Muscle of leg (tissue), 3 donors: ENCODE measurements at regions not wholly inside any gene's neighbourhood (a gene's known extent, or its start where the extent isn't known, plus 50 kb on each side); places are given as distances from the start of the nearest gene placed in this dataset.

Experiments
- DNase-seq: peaks from one replicate; pipeline ENCODE4 v3.0.0; 2013
- H3K27ac ChIP-seq: one replicate; pipeline ENCODE4 v1.5.1; 2013; ENCODE audit warnings: mild to moderate bottlenecking, low read length, control low read depth
- H3K27me3 ChIP-seq: one replicate; pipeline ENCODE4 v1.6.1; 2013; ENCODE audit warnings: low read length; ENCODE audit not compliant: control insufficient read depth, insufficient read depth
- H3K36me3 ChIP-seq: one replicate; pipeline ENCODE4 v1.6.1; 2013; ENCODE audit warnings: low read length; ENCODE audit not compliant: control insufficient read depth, insufficient read depth
- H3K4me1 ChIP-seq: one replicate; pipeline ENCODE4 v1.6.1; 2013; ENCODE audit warnings: low read length; ENCODE audit not compliant: control insufficient read depth, insufficient read depth
- H3K4me3 ChIP-seq: one replicate; pipeline ENCODE4 v1.5.1; 2013; ENCODE audit warnings: low read length, control low read depth
- H3K9me3 ChIP-seq: replicated peaks from 2 replicates; pipeline ENCODE4 v1.6.1; 2013; ENCODE audit warnings: low read depth, low read length; ENCODE audit not compliant: control insufficient read depth
- WGBS: methylation state at CpG from one replicate; pipeline ENCODE4 v1.1.5; 2013; ENCODE audit warnings: missing lambda C conversion rate; ENCODE audit not compliant: insufficient coverage; 5-methylcytosine and 5-hydroxymethylcytosine counted together

DNA sequence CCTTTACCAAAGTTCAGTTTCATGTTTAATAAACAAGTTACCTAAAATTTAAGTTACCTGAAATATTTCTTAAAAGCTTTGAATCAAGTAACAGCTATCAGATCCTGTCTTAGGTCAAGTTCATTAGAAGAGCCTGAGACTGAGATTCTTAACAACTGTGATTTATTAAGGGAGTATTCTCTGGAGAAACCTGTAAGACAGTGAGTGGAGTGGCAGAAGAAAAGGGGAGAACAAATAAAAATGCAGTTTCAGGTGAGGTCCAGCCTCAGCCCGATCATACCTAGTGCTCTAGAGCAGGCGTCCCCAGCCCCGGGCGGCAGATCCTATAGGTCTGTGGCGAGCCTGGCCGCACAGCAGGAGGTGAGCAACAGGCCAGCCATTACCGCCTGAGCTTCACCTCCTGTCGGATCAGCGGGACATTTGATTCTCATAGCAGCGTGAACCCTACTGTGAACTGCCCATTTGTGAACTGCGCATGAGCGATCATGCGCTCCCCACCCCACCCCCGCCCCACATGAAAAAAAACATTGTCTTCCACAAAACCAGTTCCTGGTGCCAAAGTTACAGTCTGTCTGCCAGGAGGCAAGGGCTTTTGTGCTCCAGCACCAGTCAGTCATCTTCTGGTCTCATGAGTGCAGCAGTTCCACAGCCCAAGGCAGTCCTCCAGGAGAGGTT is 59.2 kb upstream of the ADGRB3 start:
- 12% methylated on average over 14 of the region's 14 CpGs for WGBS
- no peaks in the 10 kb centered on the region for H3K27me3 ChIP-seq
- H3K36me3 ChIP-seq, result no peaks in the 10 kb centered on the region
- H3K4me3 ChIP-seq, result no peak overlapping the region
- DNase-seq, result peak; percentile 21
- H3K27ac ChIP-seq, result no peak overlapping the region
- peaks cover 2% of the 10 kb centered on the region for H3K9me3 ChIP-seq
- no peaks in the 10 kb centered on the region for H3K4me1 ChIP-seq

DNA sequence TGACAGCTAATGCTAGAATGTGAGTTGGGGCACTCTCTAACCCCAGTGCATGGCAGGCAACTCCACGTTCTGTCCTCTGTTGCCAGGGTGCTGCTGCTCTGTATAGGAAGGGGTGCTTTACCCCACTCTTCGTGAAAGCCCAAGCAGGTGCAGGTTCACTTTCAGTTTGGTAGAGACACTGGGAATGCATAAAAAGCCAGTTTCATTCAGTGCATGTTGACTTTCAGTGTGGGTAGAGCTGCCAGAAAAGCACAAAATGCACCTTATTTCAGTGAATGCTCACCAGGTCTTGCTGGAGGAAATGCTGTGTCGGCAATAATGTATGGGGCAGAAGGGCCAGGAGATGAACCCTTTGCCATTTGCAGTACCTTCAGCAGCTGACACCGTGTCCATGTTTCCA is 62.1 kb upstream of the ADGRB3 start:
- Histone ChIP-seq H3K4me3 (no peak overlapping the region), H3K27me3 (no peaks in the 10 kb centered on the region), H3K4me1 (no peaks in the 10 kb centered on the region), H3K9me3 (peaks cover 2% of the 10 kb centered on the region), H3K36me3 (no peaks in the 10 kb centered on the region), H3K27ac (no peak overlapping the region)
- no peak for DNase-seq
- 79% methylated on average over 4 of the region's 4 CpGs for WGBS

GRCh38 chr6:68572525-68572924 is 62.6 kb upstream of the ADGRB3 start:
- Histone ChIP-seq H3K4me3 (no peak overlapping the region), H3K36me3 (no peaks in the 10 kb centered on the region), H3K4me1 (no peaks in the 10 kb centered on the region), H3K27me3 (no peaks in the 10 kb centered on the region), H3K27ac (no peak overlapping the region), H3K9me3 (peaks cover 2% of the 10 kb centered on the region)
- no CpG with 5 or more reads among the region's 2 CpGs for WGBS
- no peak for DNase-seq

DNA sequence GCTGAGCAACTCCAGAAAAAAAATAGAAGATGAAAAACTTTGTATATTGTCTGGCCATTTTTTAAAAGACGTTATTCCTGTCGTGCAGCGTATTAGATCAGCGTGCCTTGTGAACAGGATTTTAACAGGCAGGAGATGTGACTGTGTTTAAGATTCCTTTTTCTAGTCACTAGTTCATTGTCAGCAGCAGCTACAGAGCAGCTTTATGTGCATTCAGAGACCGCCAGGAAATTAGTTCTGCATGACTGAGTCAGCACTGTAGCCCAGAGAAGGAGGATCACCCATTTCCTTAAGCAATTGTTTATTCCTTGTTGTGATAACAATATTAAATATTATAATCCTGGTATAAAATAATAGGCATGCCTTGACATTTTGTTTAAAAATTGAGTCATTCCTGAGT is 75.4 kb upstream of the ADGRB3 start:
- no peak overlapping the region for H3K27ac ChIP-seq
- H3K36me3 ChIP-seq, result no peaks in the 10 kb centered on the region
- no peaks in the 10 kb centered on the region for H3K4me1 ChIP-seq
- peak; percentile 25 for DNase-seq
- no peak overlapping the region for H3K4me3 ChIP-seq
- 31% methylated on average over 4 of the region's 5 CpGs for WGBS
- no peaks in the 10 kb centered on the region for H3K9me3 ChIP-seq
- H3K27me3 ChIP-seq, result no peaks in the 10 kb centered on the region

GRCh38 chr6:68559070-68559469 is 76.0 kb upstream of the ADGRB3 start:
- no peaks in the 10 kb centered on the region for H3K9me3 ChIP-seq
- no peak overlapping the region for H3K27ac ChIP-seq
- WGBS, result no CpG with 5 or more reads among the region's 1 CpG
- no peaks in the 10 kb centered on the region for H3K27me3 ChIP-seq
- peak; percentile 2 for DNase-seq
- H3K36me3 ChIP-seq, result no peaks in the 10 kb centered on the region
- no peaks in the 10 kb centered on the region for H3K4me1 ChIP-seq
- H3K4me3 ChIP-seq, result no peak overlapping the region

- WGBS, result 43% methylated on average over 1 of the region's 1 CpG
- DNase-seq, result no peak
- Histone ChIP-seq H3K36me3 (no peaks in the 10 kb centered on the region), H3K4me3 (no peak overlapping the region), H3K27ac (no peak overlapping the region), H3K4me1 (no peaks in the 10 kb centered on the region), H3K27me3 (no peaks in the 10 kb centered on the region), H3K9me3 (no peaks in the 10 kb centered on the region)
These were observed 88.5 kb upstream of the ADGRB3 start for GRCh38 chr6:68546620-68547019.

GRCh38 chr6:68544450-68544849 is 90.6 kb upstream of the ADGRB3 start:
- no peak for DNase-seq
- no peaks in the 10 kb centered on the region for H3K27me3 ChIP-seq
- no peak overlapping the region for H3K27ac ChIP-seq
- H3K4me1 ChIP-seq, result no peaks in the 10 kb centered on the region
- H3K9me3 ChIP-seq, result no peaks in the 10 kb centered on the region
- WGBS, result 60% methylated on average over 2 of the region's 3 CpGs
- no peaks in the 10 kb centered on the region for H3K36me3 ChIP-seq
- no peak overlapping the region for H3K4me3 ChIP-seq

DNA sequence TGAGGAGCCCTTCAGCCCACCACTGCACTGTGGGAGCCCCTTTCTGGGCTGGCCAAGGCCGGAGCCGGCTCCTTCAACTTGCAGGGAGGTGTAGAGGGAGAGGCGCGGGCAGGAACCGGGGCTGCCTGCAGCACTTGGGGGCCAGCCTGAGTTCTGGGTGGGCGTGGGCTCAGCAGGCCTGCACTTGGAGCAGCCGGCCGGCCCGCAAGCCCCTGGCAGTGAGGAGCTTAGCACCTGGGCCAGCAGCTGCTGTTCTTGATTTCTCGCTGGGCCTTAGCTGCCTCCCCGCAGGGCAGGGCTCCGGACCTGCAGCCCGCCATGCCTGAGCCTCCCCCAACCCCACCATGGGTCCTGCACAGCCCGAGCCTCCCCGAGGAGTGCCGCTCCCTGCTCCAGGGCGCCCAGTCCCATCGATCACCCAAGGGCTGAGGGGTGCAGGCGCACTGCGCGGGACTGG is 101.7 kb upstream of the ADGRB3 start:
- Histone ChIP-seq H3K4me1 (no peaks in the 10 kb centered on the region), H3K4me3 (no peak overlapping the region), H3K27me3 (no peaks in the 10 kb centered on the region), H3K9me3 (no peaks in the 10 kb centered on the region), H3K36me3 (no peaks in the 10 kb centered on the region), H3K27ac (no peak overlapping the region)
- no peak for DNase-seq
- 91% methylated on average over 17 of the region's 21 CpGs for WGBS

DNA sequence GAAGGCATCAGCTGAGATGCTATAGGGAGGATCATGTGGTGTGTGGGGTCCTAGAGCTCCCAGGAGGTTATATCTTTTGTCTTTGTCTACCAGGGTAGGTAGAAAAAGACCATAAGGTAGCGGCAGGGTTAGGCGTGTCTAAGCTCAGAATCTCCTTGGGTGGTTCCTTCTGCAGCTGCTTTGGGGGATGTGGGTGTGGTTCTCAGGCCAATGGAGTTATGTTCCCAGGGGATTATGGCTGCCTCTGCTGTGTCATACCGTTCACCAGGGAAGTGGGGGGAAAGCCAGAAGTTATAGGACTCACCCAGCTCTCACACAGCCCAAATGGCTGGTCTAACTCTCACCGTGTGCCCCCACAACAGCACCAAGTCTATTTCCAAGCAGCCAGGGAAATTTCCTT is 107.4 kb upstream of the ADGRB3 start:
- no peaks in the 10 kb centered on the region for H3K4me1 ChIP-seq
- H3K4me3 ChIP-seq, result no peak overlapping the region
- WGBS, result 87% methylated on average over 3 of the region's 4 CpGs
- no peaks in the 10 kb centered on the region for H3K27me3 ChIP-seq
- no peak overlapping the region for H3K27ac ChIP-seq
- no peak for DNase-seq
- peaks cover 7% of the 10 kb centered on the region for H3K9me3 ChIP-seq
- no peaks in the 10 kb centered on the region for H3K36me3 ChIP-seq

GRCh38 chr6:68506911-68507310 is 128.2 kb upstream of the ADGRB3 start:
- no peaks in the 10 kb centered on the region for H3K9me3 ChIP-seq

DNA sequence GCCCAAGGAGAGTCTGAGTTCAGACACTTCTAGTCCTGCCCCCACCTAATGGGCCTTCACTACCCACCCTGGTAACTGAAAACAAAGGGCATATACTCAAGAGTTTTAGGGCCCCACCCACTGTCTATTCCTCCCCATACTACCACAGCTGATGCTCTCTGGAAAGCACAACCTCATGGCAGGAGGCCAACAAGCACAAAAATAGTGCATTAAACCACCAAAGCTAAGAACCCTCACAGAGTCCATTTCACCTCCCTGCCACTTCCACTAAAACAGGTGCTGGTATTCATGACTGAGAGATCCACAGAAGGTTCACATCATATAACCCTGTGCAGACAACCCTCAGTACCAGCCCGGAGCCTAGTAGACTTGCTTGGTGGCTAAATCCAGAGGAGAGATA is 132.1 kb upstream of the ADGRB3 start:
- Histone ChIP-seq H3K27ac (no peak overlapping the region), H3K27me3 (no peaks in the 10 kb centered on the region), H3K9me3 (no peaks in the 10 kb centered on the region), H3K4me3 (no peak overlapping the region), H3K4me1 (no peaks in the 10 kb centered on the region), H3K36me3 (no peaks in the 10 kb centered on the region)
- DNase-seq, result no peak
- no CpG with 5 or more reads among the region's 1 CpG for WGBS

More at GRCh38 chr6:68506911-68507310, 128.2 kb upstream of the ADGRB3 start:
- no peaks in the 10 kb centered on the region for H3K27me3 ChIP-seq
- H3K36me3 ChIP-seq, result no peaks in the 10 kb centered on the region
- H3K27ac ChIP-seq, result no peak overlapping the region
- no peaks in the 10 kb centered on the region for H3K4me1 ChIP-seq
- no CpG with 5 or more reads among the region's 6 CpGs for WGBS
- H3K4me3 ChIP-seq, result no peak overlapping the region
- no peak for DNase-seq
